ENCODE measurements at regions not wholly inside any gene's neighbourhood (a gene's known extent, or its start where the extent isn't known, plus 50 kb on each side); places are given as distances from the start of the nearest gene placed in this dataset.

DNA sequence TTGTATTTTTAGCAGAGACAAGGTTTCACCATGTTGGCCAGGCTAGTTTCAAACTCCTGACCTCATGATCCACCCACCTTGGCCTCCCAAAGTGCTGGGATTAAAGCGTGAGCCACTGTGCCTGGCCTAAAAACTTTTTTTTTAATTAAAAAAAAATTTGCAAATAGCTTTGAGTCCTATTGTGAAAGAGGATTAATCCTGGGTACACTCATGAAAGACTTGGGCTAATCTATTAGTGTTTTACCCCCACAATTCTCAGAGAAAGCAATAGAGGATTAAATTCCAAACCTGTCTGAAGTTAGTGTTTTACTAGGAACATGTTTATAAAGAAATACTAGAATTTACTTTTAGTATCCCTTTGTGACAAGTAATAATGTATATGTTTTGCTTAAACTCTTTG is 76.9 kb upstream of the ITGB1 start:
- H3K27ac ChIP-seq (ENCODE audit: low read depth in 1 of 2, low read length in 1 of 2), result no peak overlapping the region
- ATAC-seq (ENCODE audit: insufficient read depth, low FRiP score) (no peak), DNase-seq (no peak)
- 86 to 91% methylated on average over 1 of the region's 1 CpG for WGBS, 2 donors
- TF ChIP-seq, protein P1, sequence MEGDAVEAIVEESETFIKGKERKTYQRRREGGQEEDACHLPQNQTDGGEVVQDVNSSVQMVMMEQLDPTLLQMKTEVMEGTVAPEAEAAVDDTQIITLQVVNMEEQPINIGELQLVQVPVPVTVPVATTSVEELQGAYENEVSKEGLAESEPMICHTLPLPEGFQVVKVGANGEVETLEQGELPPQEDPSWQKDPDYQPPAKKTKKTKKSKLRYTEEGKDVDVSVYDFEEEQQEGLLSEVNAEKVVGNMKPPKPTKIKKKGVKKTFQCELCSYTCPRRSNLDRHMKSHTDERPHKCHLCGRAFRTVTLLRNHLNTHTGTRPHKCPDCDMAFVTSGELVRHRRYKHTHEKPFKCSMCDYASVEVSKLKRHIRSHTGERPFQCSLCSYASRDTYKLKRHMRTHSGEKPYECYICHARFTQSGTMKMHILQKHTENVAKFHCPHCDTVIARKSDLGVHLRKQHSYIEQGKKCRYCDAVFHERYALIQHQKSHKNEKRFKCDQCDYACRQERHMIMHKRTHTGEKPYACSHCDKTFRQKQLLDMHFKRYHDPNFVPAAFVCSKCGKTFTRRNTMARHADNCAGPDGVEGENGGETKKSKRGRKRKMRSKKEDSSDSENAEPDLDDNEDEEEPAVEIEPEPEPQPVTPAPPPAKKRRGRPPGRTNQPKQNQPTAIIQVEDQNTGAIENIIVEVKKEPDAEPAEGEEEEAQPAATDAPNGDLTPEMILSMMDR (IDR thresholded peaks at IDR 0.05; ENCODE audit: control extremely low read depth, extremely low read depth), result no peak
- H3K9ac ChIP-seq (ENCODE audit: insufficient read depth in 1 of 2, low read length in 2 of 2), result no peak overlapping the region
- no peak overlapping the region for H3K4me3 ChIP-seq
- no peaks in the 10 kb centered on the region for H3K9me3 ChIP-seq (ENCODE audit: control insufficient read depth in 4 of 4, insufficient read depth in 3 of 4, low read length in 3 of 4)
- H3K27me3 ChIP-seq (ENCODE audit: control insufficient read depth in 3 of 3, insufficient read depth in 3 of 3, low read length in 2 of 3), result no peaks in the 10 kb centered on the region
- no peaks in the 10 kb centered on the region for H3K36me3 ChIP-seq (ENCODE audit: control insufficient read depth in 4 of 4, insufficient read depth in 4 of 4, low read length in 4 of 4)
- no peaks in the 10 kb centered on the region for H3K4me1 ChIP-seq (ENCODE audit: control insufficient read depth in 5 of 5, insufficient read depth in 5 of 5, low read length in 5 of 5)

DNA sequence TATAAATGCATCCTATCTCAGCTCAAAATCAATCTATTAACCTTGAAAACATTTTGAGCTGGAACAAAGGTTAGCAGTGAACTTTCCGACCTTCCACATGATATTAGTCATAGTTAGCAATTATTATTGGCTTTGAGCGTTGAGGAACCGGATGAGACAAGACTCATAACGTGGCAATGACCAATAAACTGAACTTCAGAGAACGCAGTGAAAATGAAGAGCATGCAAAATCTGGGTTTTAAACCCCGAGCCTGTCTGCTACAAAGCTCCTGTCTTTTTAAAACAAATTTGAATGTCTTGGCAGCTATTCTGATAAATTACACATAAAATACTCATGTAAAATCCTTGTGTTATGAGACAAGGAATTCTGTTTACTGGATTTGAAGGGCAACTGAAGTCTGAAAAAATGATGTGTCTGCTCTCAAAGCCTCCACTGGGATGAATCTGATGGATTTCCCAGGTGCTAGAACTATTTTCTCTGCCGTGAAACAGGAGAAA is 74.7 kb upstream of the ITGB1 start:
- Histone ChIP-seq H3K4me1 (ENCODE audit: control insufficient read depth in 5 of 5, insufficient read depth in 5 of 5, low read length in 5 of 5) (no peaks in the 10 kb centered on the region), H3K27ac (ENCODE audit: low read depth in 1 of 2, low read length in 1 of 2) (no peak overlapping the region), H3K4me3 (no peak overlapping the region), H3K9me3 (ENCODE audit: control insufficient read depth in 4 of 4, insufficient read depth in 3 of 4, low read length in 3 of 4) (no peaks in the 10 kb centered on the region), H3K9ac (ENCODE audit: insufficient read depth in 1 of 2, low read length in 2 of 2) (no peak overlapping the region), H3K27me3 (ENCODE audit: control insufficient read depth in 3 of 3, insufficient read depth in 3 of 3, low read length in 2 of 3) (no peaks in the 10 kb centered on the region), H3K36me3 (ENCODE audit: control insufficient read depth in 4 of 4, insufficient read depth in 4 of 4, low read length in 4 of 4) (no peaks in the 10 kb centered on the region)
- TF ChIP-seq, protein P1 (IDR thresholded peaks at IDR 0.05; ENCODE audit: control extremely low read depth, extremely low read depth), result no peak
- WGBS, 2 donors, result 72 to 77% methylated on average over 7 of the region's 7 CpGs
- ATAC-seq (ENCODE audit: insufficient read depth, low FRiP score) (no peak), DNase-seq (no peak)

DNA sequence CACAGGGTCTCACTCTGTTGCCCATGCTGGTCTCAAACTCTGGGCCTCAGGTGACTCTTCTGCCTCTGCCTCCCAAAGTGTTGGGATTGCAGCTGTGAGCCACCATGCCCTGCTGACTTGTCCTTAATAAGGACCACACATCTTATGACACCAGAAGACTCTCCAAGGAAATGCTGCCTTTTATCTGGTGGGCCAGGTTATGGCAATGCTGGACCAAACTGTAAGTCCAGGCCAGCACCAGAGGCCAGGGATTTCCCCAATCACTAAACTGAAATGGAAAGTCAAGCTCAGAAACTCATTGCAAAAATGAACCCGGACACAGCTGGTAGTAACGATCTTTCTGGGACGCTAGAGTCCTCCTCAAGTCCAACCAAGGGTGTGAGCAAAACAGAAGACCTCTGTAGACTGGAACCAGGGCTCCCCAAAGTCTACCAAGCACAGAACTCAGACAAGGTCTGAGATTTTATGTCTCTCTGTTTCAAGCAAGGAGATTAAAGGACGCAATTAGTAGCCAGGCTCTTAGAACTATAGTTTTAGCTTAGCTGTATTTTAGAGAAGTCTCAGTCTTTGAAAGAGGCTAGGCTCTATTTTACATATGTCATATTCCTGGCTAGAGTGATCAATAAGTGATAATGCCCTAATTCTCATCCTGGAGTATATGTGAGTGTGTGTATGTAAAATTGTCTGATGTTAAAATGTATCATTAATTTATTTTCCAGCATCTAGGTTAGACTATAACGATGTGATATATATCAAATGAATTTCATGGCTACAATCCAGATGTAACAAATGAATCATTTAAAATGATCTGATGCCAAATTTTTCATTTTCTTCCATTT is 74.0 kb upstream of the ITGB1 start:
- Histone ChIP-seq H3K9me3 (ENCODE audit: control insufficient read depth in 4 of 4, insufficient read depth in 3 of 4, low read length in 3 of 4) (no peaks in the 10 kb centered on the region), H3K36me3 (ENCODE audit: control insufficient read depth in 4 of 4, insufficient read depth in 4 of 4, low read length in 4 of 4) (no peaks in the 10 kb centered on the region), H3K4me1 (ENCODE audit: control insufficient read depth in 5 of 5, insufficient read depth in 5 of 5, low read length in 5 of 5) (no peaks in the 10 kb centered on the region), H3K27me3 (ENCODE audit: control insufficient read depth in 3 of 3, insufficient read depth in 3 of 3, low read length in 2 of 3) (no peaks in the 10 kb centered on the region), H3K9ac (ENCODE audit: insufficient read depth in 1 of 2, low read length in 2 of 2) (no peak overlapping the region), H3K4me3 (no peak overlapping the region), H3K27ac (ENCODE audit: low read depth in 1 of 2, low read length in 1 of 2) (no peak overlapping the region)
- no peak for DNase-seq
- ATAC-seq (ENCODE audit: insufficient read depth, low FRiP score), result no peak
- 86 to 93% methylated on average over 5 of the region's 5 CpGs for WGBS, 2 donors
- TF ChIP-seq, protein P1 (IDR thresholded peaks at IDR 0.05; ENCODE audit: control extremely low read depth, extremely low read depth), result no peak
